Germinal center (tissue), 1 donor: ENCODE measurements at regions not wholly inside any gene's neighbourhood (a gene's known extent, or its start where the extent isn't known, plus 50 kb on each side); places are given as distances from the start of the nearest gene placed in this dataset.

ENCODE experiments used
- DNase-seq: peaks from one replicate; pipeline ENCODE4 v3.0.0; 2012; ENCODE audit warnings: mixed read lengths, low spot score

DNA sequence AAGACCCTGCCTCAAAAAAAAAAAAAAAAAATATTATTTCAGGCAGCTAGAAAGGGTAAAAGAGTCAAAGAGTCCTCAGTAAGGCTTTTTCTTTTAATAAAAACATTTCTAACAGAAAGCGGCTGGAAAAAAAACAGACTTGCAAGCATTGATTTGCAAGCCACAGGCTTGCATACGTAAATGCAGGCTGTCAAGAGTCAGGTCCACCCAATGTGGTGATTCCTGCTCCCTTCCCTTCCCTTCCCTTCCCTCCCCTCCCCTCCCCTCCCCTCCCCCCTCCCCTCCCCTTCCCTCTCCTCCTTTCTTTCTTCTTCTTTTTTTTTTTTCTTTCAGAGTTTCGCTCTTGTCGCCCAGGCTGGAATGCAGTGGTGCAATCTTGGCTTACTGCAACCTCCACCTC is 74.4 kb upstream of the GULP1 start:
- no peak for DNase-seq

DNA sequence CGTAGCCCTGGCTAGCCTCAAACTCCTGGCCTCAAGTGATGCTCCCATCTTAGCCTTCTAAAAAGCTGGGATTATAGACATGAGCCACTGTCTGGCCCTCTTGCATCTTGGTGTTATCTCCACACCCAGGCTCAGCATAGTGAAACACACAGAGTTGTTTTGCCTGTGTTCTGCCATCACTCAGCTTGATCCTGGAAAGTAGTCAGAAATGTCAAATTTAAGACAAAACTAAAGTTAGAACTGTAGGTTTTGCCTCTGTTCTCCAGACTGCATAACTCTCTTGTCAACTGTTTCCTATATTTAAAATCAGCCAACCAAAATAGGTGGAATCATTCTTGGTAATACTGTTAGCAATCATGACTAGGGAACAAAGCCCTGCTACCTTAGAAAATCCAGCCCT is 72.1 kb upstream of the GULP1 start:
- DNase-seq = no peak

DNA sequence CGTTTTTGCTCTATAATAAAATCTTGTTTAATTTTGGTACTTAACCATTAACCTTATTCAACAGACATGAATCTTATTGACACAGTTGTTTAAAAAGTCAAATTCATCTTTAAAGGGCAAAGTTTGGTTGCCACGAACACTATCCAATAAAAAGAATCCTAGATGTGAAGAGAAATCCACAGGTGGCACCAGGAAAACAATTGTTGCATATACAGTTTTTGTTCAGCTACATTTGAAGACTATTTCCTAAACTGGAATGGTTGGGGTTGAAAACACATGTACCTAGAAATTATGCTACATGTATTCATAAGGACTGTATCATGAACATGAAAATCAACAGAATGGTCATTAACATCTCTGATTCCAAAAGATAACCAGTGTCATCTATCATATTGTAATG is 71.1 kb upstream of the GULP1 start:
- no peak for DNase-seq

DNA sequence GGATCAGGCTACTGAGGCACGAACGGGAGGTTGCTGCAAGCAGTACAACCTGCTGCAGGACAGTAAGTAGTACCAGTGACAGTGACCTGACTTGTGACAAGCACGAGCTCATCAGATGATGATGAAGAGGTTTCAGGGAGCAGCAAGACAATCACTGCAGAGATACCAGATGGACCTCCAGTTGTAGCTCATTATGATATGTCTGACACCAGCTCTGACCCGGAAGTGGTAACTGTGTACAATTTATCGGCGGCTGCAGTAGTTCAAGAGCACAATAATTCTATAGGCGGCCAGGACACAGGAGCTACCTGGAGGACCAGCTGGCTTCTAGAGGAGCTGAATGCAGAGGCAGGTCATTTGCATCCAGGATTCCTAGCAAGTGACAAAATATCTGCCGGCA is 64.0 kb upstream of the GULP1 start:
- no peak for DNase-seq

DNA sequence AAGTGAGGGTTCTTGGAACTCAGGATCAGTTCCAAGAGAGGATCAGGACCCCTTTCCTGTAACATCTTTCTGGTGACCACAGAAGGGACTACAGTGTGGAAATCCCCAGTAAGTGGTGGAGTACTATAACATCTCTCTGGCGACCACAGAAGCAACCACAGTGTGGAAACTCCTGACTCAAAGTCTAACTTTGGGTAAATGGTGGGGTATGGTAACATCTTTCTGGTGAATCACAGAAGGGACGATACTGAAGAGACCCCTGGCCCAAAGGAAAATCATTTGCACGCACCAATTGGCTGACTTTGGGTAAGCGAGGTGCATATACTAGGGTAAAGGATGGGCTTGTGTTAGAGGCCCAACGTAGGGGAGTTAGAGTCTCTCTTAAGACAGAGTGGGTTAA is 56.3 kb upstream of the GULP1 start:
- no peak for DNase-seq

DNA sequence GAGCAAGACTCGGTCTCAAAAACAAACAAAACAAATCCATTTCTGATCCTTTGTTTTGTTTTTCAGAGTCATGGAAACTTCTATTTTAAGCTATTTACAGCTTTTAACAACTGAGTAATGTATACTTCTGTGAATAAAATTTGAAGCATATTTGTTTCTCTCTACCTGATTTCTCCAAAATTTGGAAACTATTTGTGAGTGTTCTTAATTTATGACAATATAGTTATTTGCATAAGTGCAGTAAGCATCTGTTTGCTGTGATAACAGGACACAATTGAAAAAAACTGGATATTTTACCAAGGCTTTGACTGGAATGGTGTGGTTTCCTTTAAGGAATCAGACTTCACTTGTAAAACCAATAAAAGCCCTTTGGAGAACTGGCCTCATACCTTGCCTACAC is 53.3 kb upstream of the GULP1 start:
- DNase-seq = no peak
